Dermis microvascular lymphatic vessel endothelial cell (primary cell): ENCODE measurements at regions not wholly inside any gene's neighbourhood (a gene's known extent, or its start where the extent isn't known, plus 50 kb on each side); places are given as distances from the start of the nearest gene placed in this dataset.
"Not testable (repeated sequence)": the region's sequence is repeated elsewhere in the genome, so short reads cannot be mapped to it uniquely, and the experiment has no call there.

Source experiments
- DNase-seq, 2 donors: peaks; one replicate each; pipeline versions ENCODE4 v3.0.0 to v3.0.0-alpha.2; 2010; ENCODE audit warnings: low read depth in 2 of 2

DNA sequence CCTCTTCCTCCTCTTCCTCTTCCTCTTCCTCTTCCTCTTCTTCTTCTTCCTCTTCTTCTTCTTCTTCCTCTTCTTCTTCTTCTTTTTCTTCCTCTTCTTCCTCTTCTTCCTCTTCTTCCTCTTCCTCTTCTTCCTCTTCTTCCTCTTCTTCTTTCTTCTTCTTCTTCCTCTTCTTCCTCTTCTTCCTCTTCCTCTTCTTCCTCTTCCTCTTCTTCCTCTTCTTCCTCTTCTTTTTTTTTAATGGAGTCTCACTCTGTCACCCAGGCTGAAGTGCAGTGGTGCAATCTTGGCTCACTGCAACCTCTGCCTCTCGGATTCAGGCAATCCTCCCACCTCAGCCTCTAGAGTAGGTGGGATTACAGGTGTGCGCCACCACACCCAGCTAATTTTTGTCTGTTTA is 79.8 kb upstream of the SLC30A5 start:
- DNase-seq = not testable (repeated sequence)

DNA sequence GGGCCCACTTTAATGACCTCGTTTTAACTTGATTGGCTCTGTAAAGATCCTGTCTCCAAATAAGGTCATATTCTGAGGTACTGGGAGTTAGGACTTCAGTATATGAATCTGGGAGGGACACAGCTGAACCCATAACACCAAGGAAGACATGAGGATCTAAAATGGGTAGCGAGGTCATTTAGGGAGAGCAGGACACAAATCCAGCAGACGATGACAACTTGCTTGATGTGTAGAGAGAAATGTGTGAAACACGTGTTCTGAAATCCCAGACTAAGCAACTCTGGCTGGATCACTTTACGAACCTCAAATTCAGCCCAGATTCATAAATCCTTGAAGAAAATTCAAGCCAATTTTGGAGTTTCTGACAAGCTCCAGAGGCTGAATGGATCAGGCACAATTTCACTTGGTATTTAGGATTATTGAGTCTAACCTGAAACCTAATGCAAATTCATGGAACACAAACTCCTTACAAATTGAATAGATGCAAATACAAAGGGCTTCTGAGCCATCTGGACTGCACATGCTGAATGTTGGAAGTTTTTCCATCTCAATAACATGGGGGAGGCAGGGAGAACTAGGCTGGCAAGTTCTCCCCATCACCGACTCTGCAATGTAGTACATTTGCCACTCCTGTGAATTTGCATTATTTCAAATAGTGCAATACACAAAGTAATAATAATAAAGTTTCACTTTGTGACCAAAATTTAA is 74.0 kb upstream of the SLC30A5 start:
- no peak for DNase-seq

DNA sequence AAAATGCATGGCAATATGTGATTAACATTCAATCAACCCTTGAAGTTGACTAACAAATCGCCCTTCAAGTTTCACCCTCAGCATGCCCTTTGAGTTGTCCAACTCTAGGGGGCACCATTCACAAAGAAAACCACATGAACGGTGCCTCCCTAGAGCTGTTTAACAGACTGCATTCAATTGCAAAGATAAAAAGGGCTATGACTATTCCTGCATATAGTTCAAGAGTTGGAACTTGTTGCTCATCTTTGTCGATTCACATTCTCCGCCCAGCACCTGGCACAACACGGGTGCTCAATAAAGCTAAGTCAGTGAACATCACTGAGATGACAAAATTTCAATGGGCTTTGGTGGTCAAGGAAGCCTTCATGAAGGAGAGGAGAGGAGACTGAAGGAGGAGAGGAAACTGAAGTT is 69.6 kb upstream of the SLC30A5 start:
- DNase-seq = peak; percentile 33 to 53

DNA sequence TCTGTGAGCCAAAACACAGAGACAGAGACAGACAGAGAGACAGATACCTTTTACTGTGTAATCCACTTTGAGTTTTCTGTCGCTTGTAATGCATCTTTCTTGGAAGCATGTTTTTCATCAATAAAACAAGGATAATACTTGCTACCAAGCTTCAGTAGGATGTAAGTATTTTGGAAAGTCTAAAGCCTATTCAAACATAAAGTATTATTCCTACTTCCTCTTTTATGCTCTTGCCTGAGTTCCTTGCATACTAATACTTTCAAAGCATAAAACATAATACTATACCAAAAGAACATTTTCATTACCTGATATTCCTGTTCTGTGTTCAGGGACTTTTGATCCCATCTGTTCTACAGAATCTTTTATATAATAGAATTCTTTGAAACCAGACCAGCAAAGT is 64.5 kb upstream of the SLC30A5 start:
- DNase-seq = no peak

DNA sequence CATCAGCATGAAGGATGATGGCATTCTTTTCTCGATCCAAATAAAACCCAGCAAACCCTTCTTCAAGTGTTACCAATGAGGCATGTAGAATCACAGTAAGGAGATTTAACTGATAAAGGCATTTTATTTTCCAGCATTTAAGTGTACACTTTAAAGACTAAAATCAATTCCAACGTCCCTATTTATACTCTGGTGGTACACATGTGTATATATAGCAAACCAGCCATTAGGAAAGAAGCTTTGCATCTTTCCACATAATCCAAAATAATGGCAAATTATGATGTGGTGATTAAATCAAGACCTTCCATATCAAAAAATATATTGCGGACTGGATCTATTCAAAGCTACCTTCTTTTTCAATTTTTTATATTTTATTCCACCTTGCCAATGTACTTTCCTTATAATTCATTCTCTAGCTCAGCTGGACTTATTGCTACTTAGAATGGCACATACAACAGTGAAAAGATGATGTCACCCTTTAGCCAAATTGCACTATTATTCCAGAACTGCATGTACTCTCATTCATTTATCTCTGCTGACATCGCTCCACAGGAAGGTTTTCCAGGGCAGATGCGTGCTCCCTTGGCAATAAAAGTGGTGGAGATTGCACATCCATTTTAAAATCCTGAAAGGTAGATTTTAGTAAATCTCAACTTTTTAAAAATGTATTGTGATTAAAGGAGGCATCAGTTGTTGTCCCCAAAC is 63.3 kb upstream of the SLC30A5 start:
- no peak for DNase-seq

DNA sequence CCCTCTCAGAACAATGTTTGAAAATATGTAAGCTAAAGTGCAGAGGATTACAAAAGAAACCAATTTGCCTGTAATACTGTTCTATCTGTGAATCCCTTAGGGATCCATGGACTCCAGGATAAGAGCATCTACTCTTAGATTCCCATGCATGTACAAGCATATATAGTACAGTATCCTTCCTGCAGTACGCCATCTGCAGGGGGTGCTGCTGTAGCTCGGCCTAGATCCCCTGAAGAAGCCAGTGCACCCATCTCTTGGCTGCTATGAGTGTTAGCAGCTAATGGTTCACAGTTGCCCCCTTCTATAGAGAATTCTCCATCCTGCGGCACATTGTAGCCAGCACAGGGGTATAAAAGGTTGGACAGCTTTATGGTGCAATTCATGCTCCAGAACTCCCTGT is 61.8 kb upstream of the SLC30A5 start:
- DNase-seq = no peak

DNA sequence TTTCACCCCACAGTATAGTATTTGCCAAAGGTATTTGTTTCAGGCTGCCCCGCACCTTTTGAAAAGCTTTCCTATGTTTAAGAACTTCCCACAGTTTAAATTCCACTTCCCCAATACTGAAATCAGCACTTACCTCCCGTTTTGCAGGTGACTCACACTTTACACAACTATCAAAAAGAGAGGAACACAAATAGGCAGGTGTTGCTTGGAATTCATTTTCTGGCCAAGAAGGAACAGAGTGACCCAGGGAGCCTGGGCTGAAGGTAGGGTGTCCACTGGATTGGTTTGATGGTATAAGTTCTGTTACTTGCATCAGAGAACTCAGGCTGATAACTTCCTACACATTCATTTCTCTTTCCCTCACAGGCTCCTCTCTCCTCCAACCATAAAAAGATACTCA is 60.1 kb upstream of the SLC30A5 start:
- DNase-seq = no peak

DNA sequence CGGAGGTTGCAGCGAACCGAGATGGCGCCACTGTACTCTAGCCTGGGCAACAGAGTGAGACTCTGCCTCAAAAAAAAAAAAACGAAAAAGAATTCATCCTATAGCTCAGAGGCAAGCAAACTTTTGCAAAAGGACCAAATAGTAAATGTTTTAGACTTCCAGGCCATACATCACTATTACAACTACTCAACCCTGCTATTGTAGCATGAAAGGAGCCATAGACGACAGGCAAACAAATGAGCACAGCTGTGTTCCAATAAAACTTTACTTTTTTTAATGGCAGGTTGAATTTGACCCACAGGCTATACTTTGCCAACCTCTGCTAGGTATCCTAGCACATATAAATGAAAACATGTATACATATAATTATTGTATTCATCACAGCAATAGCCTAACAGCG is 58.9 kb upstream of the SLC30A5 start:
- DNase-seq = no peak

DNA sequence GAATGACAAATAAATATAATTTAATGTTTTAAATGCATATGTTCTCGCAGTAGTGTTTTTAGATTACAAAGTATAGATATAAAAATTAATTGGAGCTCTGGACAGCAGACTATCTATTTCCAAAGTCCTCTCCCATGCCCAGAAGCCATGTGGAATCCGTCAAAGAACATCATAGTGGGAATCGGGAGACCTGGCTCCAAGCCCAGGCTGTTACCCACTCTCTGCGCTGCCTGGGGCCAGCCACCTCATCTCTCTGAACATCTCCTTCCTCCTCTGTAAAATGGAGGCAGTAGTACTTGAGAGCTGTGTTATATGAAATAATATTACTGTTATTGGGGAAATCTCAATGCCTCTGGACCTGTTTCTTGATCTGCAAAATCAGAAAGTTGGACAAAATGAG is 58.1 kb upstream of the SLC30A5 start:
- no peak for DNase-seq

DNA sequence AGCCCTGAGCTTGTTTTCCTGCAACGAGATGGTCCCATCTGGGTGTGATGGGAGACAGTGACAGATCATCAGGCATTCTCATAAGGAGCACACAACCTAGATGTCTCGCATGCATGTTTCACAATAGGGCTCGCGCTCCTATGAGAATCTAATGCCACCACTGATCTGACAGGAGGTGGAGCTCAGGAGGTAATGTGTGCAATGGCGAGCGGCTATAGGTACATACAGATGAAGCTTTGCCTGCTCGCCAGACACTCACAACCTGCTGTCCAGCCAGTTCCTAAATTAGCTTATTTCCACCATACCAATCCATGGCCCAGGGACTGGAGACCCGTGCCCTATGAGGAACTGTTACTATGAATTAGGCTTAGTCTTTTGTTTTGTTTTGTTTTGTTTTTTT is 55.3 kb upstream of the SLC30A5 start:
- DNase-seq = no peak

DNA sequence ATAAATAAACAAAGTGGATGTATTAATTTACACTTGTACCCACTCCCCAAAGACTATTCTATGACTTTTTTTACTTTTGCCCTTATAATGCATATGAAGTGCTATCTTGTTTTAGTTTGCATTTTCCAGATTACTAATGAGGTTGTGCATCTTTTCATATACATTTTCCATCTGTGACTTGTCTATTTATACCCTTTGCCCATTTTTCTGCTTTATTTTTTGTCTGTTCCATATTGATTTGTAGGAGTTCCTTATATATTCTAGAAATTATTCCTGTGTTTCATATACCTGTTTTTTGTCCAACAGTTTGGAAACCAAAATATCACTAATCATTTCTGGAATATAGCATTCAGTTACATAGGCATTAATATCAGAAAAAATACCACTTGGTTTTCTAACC is 54.0 kb upstream of the SLC30A5 start:
- DNase-seq = no peak

DNA sequence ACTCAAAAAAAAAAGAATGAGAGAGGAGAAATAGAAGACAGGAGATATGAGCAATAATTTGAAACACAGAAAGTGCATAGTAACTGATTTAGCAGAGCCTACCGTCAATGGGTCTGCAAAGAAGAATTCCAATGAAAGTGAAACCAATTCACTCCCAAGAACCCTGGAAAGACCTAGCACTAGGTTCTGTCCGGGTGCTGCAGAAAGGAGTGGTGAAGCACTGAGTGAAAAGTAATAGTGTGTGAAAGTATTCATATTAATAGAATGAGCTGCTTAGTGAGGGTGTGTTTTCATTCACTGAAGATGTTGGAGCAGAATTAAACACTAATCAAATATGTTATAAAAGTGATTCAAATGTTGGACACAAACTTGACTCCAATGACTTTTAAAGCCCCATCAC is 51.3 kb upstream of the SLC30A5 start:
- no peak for DNase-seq

DNA sequence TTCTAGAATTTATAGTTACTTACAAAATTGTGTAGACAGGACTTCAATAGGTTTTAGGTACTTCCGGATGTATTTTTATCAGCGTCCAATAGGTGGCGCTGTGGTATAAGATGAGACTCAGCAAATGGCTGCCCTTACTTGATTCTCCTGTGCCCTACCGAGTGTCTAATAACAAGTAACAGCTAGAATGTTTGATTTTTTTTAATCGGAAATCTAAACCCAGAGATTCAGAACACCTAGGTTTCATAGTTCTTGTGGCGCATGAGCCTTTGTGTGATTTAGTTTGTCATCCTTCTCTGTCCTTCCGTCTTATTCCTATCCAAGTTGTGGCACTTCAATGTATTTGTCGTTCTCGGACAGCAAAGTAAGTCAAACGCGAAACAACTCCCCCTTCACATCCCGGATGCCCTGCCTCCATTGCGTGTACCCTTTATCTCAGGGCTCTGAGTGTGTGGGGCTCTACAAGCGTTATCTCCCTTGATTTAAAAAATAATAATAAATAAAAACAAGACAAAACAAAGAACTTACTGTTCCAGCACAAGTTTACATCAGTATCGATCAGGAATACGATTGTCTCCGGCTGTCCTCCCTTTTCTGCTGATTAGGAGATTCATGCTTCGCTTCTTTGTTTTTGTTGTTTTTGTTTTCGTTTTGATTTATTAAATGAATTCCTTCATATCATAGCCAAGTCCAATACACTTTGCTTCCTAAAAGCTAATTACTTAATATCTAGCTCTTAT is 50.7 kb upstream of the SLC30A5 start:
- peak; percentile 91 to 94 for DNase-seq

DNA sequence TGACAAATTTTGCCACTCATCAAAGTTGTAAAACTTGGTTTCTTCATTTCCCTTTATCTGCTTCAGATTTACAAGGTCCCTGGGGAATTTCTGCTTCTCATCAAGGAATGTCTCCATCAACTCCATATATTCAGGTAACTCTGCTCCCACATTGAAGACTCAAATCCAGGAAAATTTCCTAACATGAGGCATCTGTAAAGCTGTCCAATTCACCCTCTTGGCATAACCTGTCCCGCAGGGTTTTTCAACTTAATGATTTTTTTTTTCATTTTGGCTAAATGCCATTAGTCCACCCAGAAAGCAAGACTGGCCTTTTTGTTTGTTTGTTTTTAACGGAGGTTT is 50.2 kb upstream of the SLC30A5 start:
- DNase-seq = no peak
